Natural killer cell (primary cell): ENCODE measurements at regions not wholly inside any gene's neighbourhood (a gene's known extent, or its start where the extent isn't known, plus 50 kb on each side); places are given as distances from the start of the nearest gene placed in this dataset.

Experiments used
- ATAC-seq, 3 donors: fragments of 150-1000 bp in 2 of 3; fragments of 200-7000 bp in 1 of 3; cut with Tn5 transposase; 1 replicate in 1 of 3; 2 replicates in 2 of 3; pipeline ENCODE4 v1.10.0; 2021; ENCODE audit warnings: mild to moderate bottlenecking in 2 of 3, moderate library complexity in 2 of 3
- DNase-seq, 2 donors: peaks; one replicate each; pipeline versions ENCODE4 v3.0.0 to v3.0.0-alpha.2; 2013 to 2021; ENCODE audit warnings: mixed read lengths in 1 of 2
- H3K27ac ChIP-seq: one replicate; pipeline ENCODE4 v1.5.1; 2013; ENCODE audit warnings: mild to moderate bottlenecking, low read length
- H3K27me3 ChIP-seq: one replicate; pipeline ENCODE4 v1.6.1; 2013; ENCODE audit warnings: low read length; ENCODE audit not compliant: control insufficient read depth, insufficient read depth
- H3K36me3 ChIP-seq: one replicate; pipeline ENCODE4 v1.6.1; 2013; ENCODE audit warnings: low read length; ENCODE audit not compliant: control insufficient read depth, insufficient read depth
- H3K4me1 ChIP-seq: one replicate; pipeline ENCODE4 v1.6.1; 2013; ENCODE audit warnings: low read length; ENCODE audit not compliant: control insufficient read depth, insufficient read depth
- H3K4me3 ChIP-seq: one replicate; pipeline ENCODE4 v1.5.1; 2013; ENCODE audit warnings: low read length
- H3K9me3 ChIP-seq: one replicate; pipeline ENCODE4 v1.6.1; 2013; ENCODE audit warnings: low read length; ENCODE audit not compliant: control insufficient read depth, insufficient read depth
- H3K27ac Mint-ChIP-seq, 2 donors: one replicate each; pipeline ENCODE4 v1.8.0; 2022; ENCODE audit warnings: mild to moderate bottlenecking in 2 of 2, mixed read lengths in 2 of 2, moderate library complexity in 1 of 2
- H3K27me3 Mint-ChIP-seq, 2 donors: one replicate each; pipeline ENCODE4 v1.8.0; 2022; ENCODE audit warnings: low read depth in 2 of 2, mixed read lengths in 2 of 2
- H3K36me3 Mint-ChIP-seq: one replicate; pipeline ENCODE4 v1.8.0; 2022; ENCODE audit warnings: mixed read lengths
- H3K4me1 Mint-ChIP-seq, 2 donors: one replicate each; pipeline ENCODE4 v1.8.0; 2022; ENCODE audit warnings: mixed read lengths in 2 of 2
- H3K4me3 Mint-ChIP-seq: one replicate; pipeline ENCODE4 v1.8.0; 2022; ENCODE audit warnings: mild to moderate bottlenecking, moderate library complexity, mixed read lengths
- H3K9me3 Mint-ChIP-seq, 2 donors: one replicate each; pipeline ENCODE4 v1.8.0; 2022; ENCODE audit warnings: mixed read lengths in 2 of 2
- CTCF ChIP-seq: fragments of 200-600 bp; IDR thresholded peaks from one replicate; pipeline ENCODE4 v1.8.0; 2022; ENCODE audit warnings: antibody characterized with exemption
- WGBS: methylation state at CpG from one replicate; pipeline ENCODE4 v1.1.7; 2013; ENCODE audit warnings: missing lambda C conversion rate; ENCODE audit not compliant: insufficient coverage; 5-methylcytosine and 5-hydroxymethylcytosine counted together
- intact Hi-C: fragments of 100-400 bp; cut with micrococcal nuclease; formaldehyde crosslinking; loops from one replicate; pipeline ENCODE4 v1.14.2; 2022

GRCh38 chr2:128783193-128783671 lies 464.6 kb upstream of the HS6ST1 start:
- no peak overlapping the region for H3K4me3 Mint-ChIP-seq
- Histone ChIP-seq H3K27me3 (no peaks in the 10 kb centered on the region), H3K4me1 (no peaks in the 10 kb centered on the region), H3K4me3 (no peak overlapping the region), H3K36me3 (no peaks in the 10 kb centered on the region), H3K27ac (no peak overlapping the region), H3K9me3 (no peaks in the 10 kb centered on the region)
- ATAC-seq (no peak), DNase-seq (no peak)
- H3K36me3 Mint-ChIP-seq = no peaks in the 10 kb centered on the region
- TF ChIP-seq CTCF = no peak
- H3K27ac Mint-ChIP-seq = no peak overlapping the region
- WGBS = 87% methylated on average over 9 of the region's 9 CpGs
- H3K27me3 Mint-ChIP-seq = no peaks in the 10 kb centered on the region
- H3K4me1 Mint-ChIP-seq = no peaks in the 10 kb centered on the region
- intact Hi-C loops = no loop called here
- no peaks in the 10 kb centered on the region for H3K9me3 Mint-ChIP-seq

GRCh38 chr2:128783896-128784295 lies 465.2 kb upstream of the HS6ST1 start:
- no peak overlapping the region for H3K4me3 Mint-ChIP-seq
- H3K4me1 Mint-ChIP-seq = no peaks in the 10 kb centered on the region
- Histone ChIP-seq H3K27ac (no peak overlapping the region), H3K9me3 (no peaks in the 10 kb centered on the region), H3K27me3 (no peaks in the 10 kb centered on the region), H3K4me3 (no peak overlapping the region), H3K36me3 (no peaks in the 10 kb centered on the region), H3K4me1 (no peaks in the 10 kb centered on the region)
- DNase-seq (no peak), ATAC-seq (no peak)
- WGBS = 88% methylated on average over 10 of the region's 10 CpGs
- no peak for TF ChIP-seq CTCF
- no peak overlapping the region for H3K27ac Mint-ChIP-seq
- H3K27me3 Mint-ChIP-seq = no peaks in the 10 kb centered on the region
- H3K36me3 Mint-ChIP-seq = no peaks in the 10 kb centered on the region
- intact Hi-C loops = no loop called here
- H3K9me3 Mint-ChIP-seq = no peaks in the 10 kb centered on the region

- H3K4me3 Mint-ChIP-seq = no peak overlapping the region
- H3K4me3 ChIP-seq = no peak overlapping the region
- H3K36me3 ChIP-seq = no peaks in the 10 kb centered on the region
- TF ChIP-seq CTCF = no peak
- no peaks in the 10 kb centered on the region for H3K9me3 Mint-ChIP-seq
- H3K36me3 Mint-ChIP-seq = no peaks in the 10 kb centered on the region
- no peak overlapping the region for H3K27ac Mint-ChIP-seq
- H3K4me1 Mint-ChIP-seq = no peaks in the 10 kb centered on the region
- H3K9me3 ChIP-seq = no peaks in the 10 kb centered on the region
- H3K27me3 Mint-ChIP-seq = no peaks in the 10 kb centered on the region
- no peak overlapping the region for H3K27ac ChIP-seq
- H3K4me1 ChIP-seq = no peaks in the 10 kb centered on the region
- ATAC-seq = no peak
- 90% methylated on average over 16 of the region's 18 CpGs for WGBS
- no peak for DNase-seq
- intact Hi-C loops = no loop called here
- H3K27me3 ChIP-seq = no peaks in the 10 kb centered on the region
These were observed 466.1 kb upstream of the HS6ST1 start for GRCh38 chr2:128784626-128785306.

- DNase-seq (no peak), ATAC-seq (no peak)
- Mint-ChIP-seq H3K4me1 (no peaks in the 10 kb centered on the region), H3K9me3 (no peaks in the 10 kb centered on the region), H3K27me3 (no peaks in the 10 kb centered on the region), H3K4me3 (no peak overlapping the region), H3K36me3 (no peaks in the 10 kb centered on the region), H3K27ac (no peak overlapping the region)
- Histone ChIP-seq H3K27ac (no peak overlapping the region), H3K4me1 (no peaks in the 10 kb centered on the region), H3K27me3 (no peaks in the 10 kb centered on the region), H3K36me3 (no peaks in the 10 kb centered on the region), H3K4me3 (no peak overlapping the region), H3K9me3 (no peaks in the 10 kb centered on the region)
- WGBS = 92% methylated on average over 6 of the region's 6 CpGs
- TF ChIP-seq CTCF = no peak
- intact Hi-C loops = no loop called here
These were observed 467.6 kb upstream of the HS6ST1 start for GRCh38 chr2:128786316-128786715.
